ENCODE measurements at regions not wholly inside any gene's neighbourhood (a gene's known extent, or its start where the extent isn't known, plus 50 kb on each side); places are given as distances from the start of the nearest gene placed in this dataset.

GRCh38 chr9:97753975-97754374, 56.8 kb upstream of the XPA start:
- Histone ChIP-seq H3K4me3 (ENCODE audit: low read depth, low read length) (no peak overlapping the region), H3K27me3 (ENCODE audit: control insufficient read depth, insufficient read depth, low read length) (peaks cover 5% of the 10 kb centered on the region), H3K36me3 (ENCODE audit: control insufficient read depth, insufficient read depth, low read length) (no peaks in the 10 kb centered on the region)
- no peak for DNase-seq (ENCODE audit: low read depth)
- TF ChIP-seq CTCF (IDR thresholded peaks at IDR 0.05; ENCODE audit: insufficient read depth, low read length, poor library complexity, severe bottlenecking): no peak

- no peak for DNase-seq (ENCODE audit: low read depth)
- no peak overlapping the region for H3K4me3 ChIP-seq (ENCODE audit: low read depth, low read length)
Observed at GRCh38 chr9:97755618-97756267, 58.6 kb upstream of the XPA start.

GRCh38 chr9:97756991-97757390, 59.9 kb upstream of the XPA start:
- no peak for DNase-seq (ENCODE audit: low read depth)
- Histone ChIP-seq H3K36me3 (ENCODE audit: control insufficient read depth, insufficient read depth, low read length) (no peaks in the 10 kb centered on the region), H3K4me3 (ENCODE audit: low read depth, low read length) (no peak overlapping the region), H3K27me3 (ENCODE audit: control insufficient read depth, insufficient read depth, low read length) (peaks cover 21% of the 10 kb centered on the region)
- no peak for TF ChIP-seq CTCF (IDR thresholded peaks at IDR 0.05; ENCODE audit: insufficient read depth, low read length, poor library complexity, severe bottlenecking)

More at GRCh38 chr9:97755618-97756267, 58.6 kb upstream of the XPA start:
- peaks cover 15% of the 10 kb centered on the region for H3K27me3 ChIP-seq (ENCODE audit: control insufficient read depth, insufficient read depth, low read length)
- TF ChIP-seq CTCF (IDR thresholded peaks at IDR 0.05; ENCODE audit: insufficient read depth, low read length, poor library complexity, severe bottlenecking): no peak
- H3K36me3 ChIP-seq (ENCODE audit: control insufficient read depth, insufficient read depth, low read length): no peaks in the 10 kb centered on the region

GRCh38 chr9:97758334-97758916, 61.3 kb upstream of the XPA start:
- Histone ChIP-seq H3K4me3 (ENCODE audit: low read depth, low read length) (no peak overlapping the region), H3K36me3 (ENCODE audit: control insufficient read depth, insufficient read depth, low read length) (no peaks in the 10 kb centered on the region), H3K27me3 (ENCODE audit: control insufficient read depth, insufficient read depth, low read length) (peaks cover 28% of the 10 kb centered on the region)
- no peak for TF ChIP-seq CTCF (IDR thresholded peaks at IDR 0.05; ENCODE audit: insufficient read depth, low read length, poor library complexity, severe bottlenecking)
- no peak for DNase-seq (ENCODE audit: low read depth)

GRCh38 chr9:97759581-97760288, 62.6 kb upstream of the XPA start:
- H3K36me3 ChIP-seq (ENCODE audit: control insufficient read depth, insufficient read depth, low read length): no peaks in the 10 kb centered on the region
- TF ChIP-seq CTCF (IDR thresholded peaks at IDR 0.05; ENCODE audit: insufficient read depth, low read length, poor library complexity, severe bottlenecking): no peak
- H3K27me3 ChIP-seq (ENCODE audit: control insufficient read depth, insufficient read depth, low read length): peaks cover 25% of the 10 kb centered on the region
- DNase-seq (ENCODE audit: low read depth): no peak
- H3K4me3 ChIP-seq (ENCODE audit: low read depth, low read length): no peak overlapping the region

Measured in kidney epithelial cell (primary cell).